ENCODE measurements at regions not wholly inside any gene's neighbourhood (a gene's known extent, or its start where the extent isn't known, plus 50 kb on each side); places are given as distances from the start of the nearest gene placed in this dataset.

GRCh38 chr20:24376311-24377099, 92.9 kb upstream of the SYNDIG1 start:
- no peak for DNase-seq (ENCODE audit: low spot score)

GRCh38 chr20:24373372-24373771, 96.1 kb upstream of the SYNDIG1 start:
- DNase-seq (ENCODE audit: low spot score): no peak

GRCh38 chr20:24370911-24371695, 98.3 kb upstream of the SYNDIG1 start:
- DNase-seq (ENCODE audit: low spot score): no peak

GRCh38 chr20:24370249-24370648, 99.2 kb upstream of the SYNDIG1 start:
- no peak for DNase-seq (ENCODE audit: low spot score)

GRCh38 chr20:24368253-24368652, 101.2 kb upstream of the SYNDIG1 start:
- DNase-seq (ENCODE audit: low spot score): no peak

- no peak for DNase-seq (ENCODE audit: low spot score)
These were observed 103.0 kb upstream of the SYNDIG1 start for GRCh38 chr20:24366336-24367004.

GRCh38 chr20:24365670-24366069, 103.8 kb upstream of the SYNDIG1 start:
- DNase-seq (ENCODE audit: low spot score): no peak

GRCh38 chr20:24364482-24364881, 104.9 kb upstream of the SYNDIG1 start:
- no peak for DNase-seq (ENCODE audit: low spot score)

- DNase-seq (ENCODE audit: low spot score): no peak
These were observed 106.4 kb upstream of the SYNDIG1 start for GRCh38 chr20:24363031-24363430.

GRCh38 chr20:24362080-24362479, 107.3 kb upstream of the SYNDIG1 start:
- no peak for DNase-seq (ENCODE audit: low spot score)

- no peak for DNase-seq (ENCODE audit: low spot score)
These were observed 107.9 kb upstream of the SYNDIG1 start for GRCh38 chr20:24361541-24361940.

- no peak for DNase-seq (ENCODE audit: low spot score)
These were observed 108.9 kb upstream of the SYNDIG1 start for GRCh38 chr20:24360531-24360930.

- no peak for DNase-seq (ENCODE audit: low spot score)
These were observed 110.0 kb upstream of the SYNDIG1 start for GRCh38 chr20:24359321-24360027.

- no peak for DNase-seq (ENCODE audit: low spot score)
These were observed 111.5 kb upstream of the SYNDIG1 start for GRCh38 chr20:24357931-24358330.

- no peak for DNase-seq (ENCODE audit: low spot score)
These were observed 112.3 kb upstream of the SYNDIG1 start for GRCh38 chr20:24357177-24357576.

- no peak for DNase-seq (ENCODE audit: low spot score)
These were observed 116.2 kb upstream of the SYNDIG1 start for GRCh38 chr20:24353135-24353690.

GRCh38 chr20:24350923-24351368, 118.5 kb upstream of the SYNDIG1 start:
- no peak for DNase-seq (ENCODE audit: low spot score)

- no peak for DNase-seq (ENCODE audit: low spot score)
These were observed 127.6 kb upstream of the SYNDIG1 start for GRCh38 chr20:24341781-24342180.

- no peak for DNase-seq (ENCODE audit: low spot score)
These were observed 128.5 kb upstream of the SYNDIG1 start for GRCh38 chr20:24340933-24341332.

- no peak for DNase-seq (ENCODE audit: low spot score)
These were observed 130.2 kb upstream of the SYNDIG1 start for GRCh38 chr20:24339210-24339641.

- DNase-seq (ENCODE audit: low spot score): no peak
These were observed 131.9 kb upstream of the SYNDIG1 start for GRCh38 chr20:24337551-24337950.

- DNase-seq (ENCODE audit: low spot score): no peak
These were observed 132.4 kb upstream of the SYNDIG1 start for GRCh38 chr20:24337069-24337468.
